Fibroblast of lung (primary cell): ENCODE measurements at regions not wholly inside any gene's neighbourhood (a gene's known extent, or its start where the extent isn't known, plus 50 kb on each side); places are given as distances from the start of the nearest gene placed in this dataset.

Experiments used
- DNase-seq, 2 donors: peaks; one replicate each; pipeline versions ENCODE4 v3.0.0 to v3.0.0-alpha.2; 2010; ENCODE audit warnings: low read depth in 2 of 2
- H2AFZ ChIP-seq: 2 replicates; pipeline ENCODE4 v1.5.1; 2012; ENCODE audit warnings: low read length, control low read depth, inconsistent platforms
- H3K27ac ChIP-seq: 2 replicates; pipeline ENCODE4 v1.5.1; 2011; ENCODE audit warnings: low read length, control low read depth; ENCODE audit not compliant: insufficient read depth
- H3K27me3 ChIP-seq: 2 replicates; pipeline ENCODE4 v1.5.1; 2011; ENCODE audit warnings: mild to moderate bottlenecking, low read length; ENCODE audit not compliant: control insufficient read depth, insufficient read depth
- H3K36me3 ChIP-seq: 2 replicates; pipeline ENCODE4 v1.5.1; 2011; ENCODE audit warnings: low read length; ENCODE audit not compliant: control insufficient read depth, insufficient read depth
- H3K4me1 ChIP-seq: 2 replicates; pipeline ENCODE4 v1.5.1; 2011; ENCODE audit warnings: low read length; ENCODE audit not compliant: control insufficient read depth, insufficient read depth; ENCODE audit errors: extremely low read depth
- H3K4me2 ChIP-seq: 2 replicates; pipeline ENCODE4 v1.5.1; 2011; ENCODE audit warnings: low read length, control low read depth; ENCODE audit not compliant: insufficient read depth; ENCODE audit errors: extremely low read depth
- H3K4me3 ChIP-seq, 4 experiments: fragments of 200-600 bp in 1 of 4; sonication (generic) in 1 of 4; replicated peaks in 1 of 4; 2 replicates each; pipeline ENCODE4 v1.5.1; 2011 to 2016; ENCODE audit warnings: low read length in 4 of 4, low read depth in 3 of 4, mild to moderate bottlenecking in 3 of 4, control low read depth in 2 of 4, inconsistent platforms in 1 of 4, mixed read lengths in 1 of 4; ENCODE audit not compliant: insufficient read depth in 1 of 4; ENCODE audit errors: control extremely low read depth in 1 of 4
- H3K79me2 ChIP-seq: 2 replicates; pipeline ENCODE4 v1.5.1; 2012; ENCODE audit warnings: mild to moderate bottlenecking, low read length, inconsistent platforms; ENCODE audit not compliant: control insufficient read depth, insufficient read depth
- H3K9ac ChIP-seq: 2 replicates; pipeline ENCODE4 v1.5.1; 2011; ENCODE audit warnings: mild to moderate bottlenecking, low read length, control low read depth; ENCODE audit not compliant: insufficient read depth
- H3K9me3 ChIP-seq: 2 replicates; pipeline ENCODE4 v1.5.1; 2012; ENCODE audit warnings: low read depth, low read length; ENCODE audit not compliant: control insufficient read depth, insufficient read depth
- H4K20me1 ChIP-seq: 2 replicates; pipeline ENCODE4 v1.5.1; 2011; ENCODE audit warnings: low read length; ENCODE audit not compliant: control insufficient read depth, insufficient read depth; ENCODE audit errors: extremely low read depth
- EZH2 ChIP-seq: IDR thresholded peaks from 2 replicates; pipeline ENCODE4 v1.5.1; 2012; ENCODE audit warnings: low read length, control low read depth, mild to moderate bottlenecking; ENCODE audit errors: missing control alignments
- TF ChIP-seq, protein P1 (sequence below), 2 donors: IDR thresholded peaks in 1 of 2; conservative IDR thresholded peaks in 1 of 2; 1 replicate in 1 of 2; 2 replicates in 1 of 2; pipeline ENCODE4 v1.5.1; 2011 to 2012; ENCODE audit warnings: low read length in 2 of 2, control low read depth in 1 of 2, inconsistent platforms in 1 of 2, low read depth in 1 of 2, mild to moderate bottlenecking in 1 of 2

DNA sequence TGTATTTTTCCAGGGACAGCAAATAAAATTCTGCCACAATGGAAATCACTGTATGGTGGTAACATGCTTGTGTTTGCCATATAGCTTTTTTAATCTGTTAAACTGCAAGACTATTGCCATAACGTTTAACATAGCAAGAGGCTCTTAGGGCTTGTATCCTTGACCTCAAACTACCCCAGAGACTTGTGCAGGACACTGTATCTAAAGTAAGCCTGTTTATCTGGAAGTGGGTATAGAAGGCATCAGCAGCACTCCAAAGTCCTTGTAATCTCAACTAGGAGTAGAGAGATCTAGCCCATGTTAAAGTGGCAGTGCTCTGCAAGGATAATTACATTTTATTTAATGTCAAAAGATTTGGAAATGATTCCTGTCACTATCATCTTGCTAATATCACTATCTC is 1424.1 kb downstream of the CDH11 start:
- H3K27ac ChIP-seq: no peak overlapping the region
- H4K20me1 ChIP-seq: no peaks in the 10 kb centered on the region
- no peak overlapping the region for H3K9ac ChIP-seq
- H3K79me2 ChIP-seq: no peaks in the 10 kb centered on the region
- no peaks in the 10 kb centered on the region for H3K4me1 ChIP-seq
- H3K4me2 ChIP-seq: no peak overlapping the region
- no peaks in the 10 kb centered on the region for H3K9me3 ChIP-seq
- DNase-seq: no peak
- H3K36me3 ChIP-seq: no peaks in the 10 kb centered on the region
- H2AFZ ChIP-seq: no peak overlapping the region
- no peaks in the 10 kb centered on the region for H3K27me3 ChIP-seq
- no peak overlapping the region for H3K4me3 ChIP-seq
- TF ChIP-seq, protein P1, sequence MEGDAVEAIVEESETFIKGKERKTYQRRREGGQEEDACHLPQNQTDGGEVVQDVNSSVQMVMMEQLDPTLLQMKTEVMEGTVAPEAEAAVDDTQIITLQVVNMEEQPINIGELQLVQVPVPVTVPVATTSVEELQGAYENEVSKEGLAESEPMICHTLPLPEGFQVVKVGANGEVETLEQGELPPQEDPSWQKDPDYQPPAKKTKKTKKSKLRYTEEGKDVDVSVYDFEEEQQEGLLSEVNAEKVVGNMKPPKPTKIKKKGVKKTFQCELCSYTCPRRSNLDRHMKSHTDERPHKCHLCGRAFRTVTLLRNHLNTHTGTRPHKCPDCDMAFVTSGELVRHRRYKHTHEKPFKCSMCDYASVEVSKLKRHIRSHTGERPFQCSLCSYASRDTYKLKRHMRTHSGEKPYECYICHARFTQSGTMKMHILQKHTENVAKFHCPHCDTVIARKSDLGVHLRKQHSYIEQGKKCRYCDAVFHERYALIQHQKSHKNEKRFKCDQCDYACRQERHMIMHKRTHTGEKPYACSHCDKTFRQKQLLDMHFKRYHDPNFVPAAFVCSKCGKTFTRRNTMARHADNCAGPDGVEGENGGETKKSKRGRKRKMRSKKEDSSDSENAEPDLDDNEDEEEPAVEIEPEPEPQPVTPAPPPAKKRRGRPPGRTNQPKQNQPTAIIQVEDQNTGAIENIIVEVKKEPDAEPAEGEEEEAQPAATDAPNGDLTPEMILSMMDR (conservative IDR thresholded peaks at IDR 0.05 in 1 of 2, IDR thresholded peaks at IDR 0.05 in 1 of 2; ENCODE audit: low read depth in 1 of 2, low read length in 2 of 2): no peak
- no peak for TF ChIP-seq EZH2

GRCh38 chr16:63695347-63695746 is 1426.5 kb downstream of the CDH11 start:
- H3K4me3 ChIP-seq: no peak overlapping the region
- no peaks in the 10 kb centered on the region for H3K27me3 ChIP-seq
- H3K9ac ChIP-seq: no peak overlapping the region
- no peaks in the 10 kb centered on the region for H3K9me3 ChIP-seq
- TF ChIP-seq, protein P1 (conservative IDR thresholded peaks at IDR 0.05 in 1 of 2, IDR thresholded peaks at IDR 0.05 in 1 of 2; ENCODE audit: low read depth in 1 of 2, low read length in 2 of 2): no peak
- TF ChIP-seq EZH2: no peak
- H3K36me3 ChIP-seq: no peaks in the 10 kb centered on the region
- no peaks in the 10 kb centered on the region for H4K20me1 ChIP-seq
- no peak overlapping the region for H3K27ac ChIP-seq
- H2AFZ ChIP-seq: no peak overlapping the region
- DNase-seq: no peak
- H3K79me2 ChIP-seq: no peaks in the 10 kb centered on the region
- no peak overlapping the region for H3K4me2 ChIP-seq
- H3K4me1 ChIP-seq: no peaks in the 10 kb centered on the region

- H3K9ac ChIP-seq: no peak overlapping the region
- H3K79me2 ChIP-seq: no peaks in the 10 kb centered on the region
- H3K36me3 ChIP-seq: no peaks in the 10 kb centered on the region
- no peak overlapping the region for H3K4me2 ChIP-seq
- TF ChIP-seq EZH2: no peak
- TF ChIP-seq, protein P1 (conservative IDR thresholded peaks at IDR 0.05 in 1 of 2, IDR thresholded peaks at IDR 0.05 in 1 of 2; ENCODE audit: low read depth in 1 of 2, low read length in 2 of 2): no peak
- no peaks in the 10 kb centered on the region for H3K9me3 ChIP-seq
- no peaks in the 10 kb centered on the region for H3K4me1 ChIP-seq
- H3K4me3 ChIP-seq: no peak overlapping the region
- H4K20me1 ChIP-seq: no peaks in the 10 kb centered on the region
- H3K27ac ChIP-seq: no peak overlapping the region
- no peak overlapping the region for H2AFZ ChIP-seq
- DNase-seq: no peak
- H3K27me3 ChIP-seq: no peaks in the 10 kb centered on the region
Observed at GRCh38 chr16:63690961-63691360, 1430.9 kb downstream of the CDH11 start.
